Loucy (cell line): ENCODE measurements at regions not wholly inside any gene's neighbourhood (a gene's known extent, or its start where the extent isn't known, plus 50 kb on each side); places are given as distances from the start of the nearest gene placed in this dataset.

Experiments used
- H2AFZ ChIP-seq: fragments of 200-600 bp; sonication (generic); 2 replicates; pipeline ENCODE4 v1.6.0; 2016; ENCODE audit warnings: antibody characterized with exemption, mild to moderate bottlenecking, low read length, moderate library complexity
- H3F3A ChIP-seq: fragments of 200-600 bp; 2 replicates; pipeline ENCODE4 v1.6.0; 2016; ENCODE audit warnings: antibody characterized with exemption, low read depth, mild to moderate bottlenecking
- H3K27me3 ChIP-seq: fragments of 200-600 bp; sonication (generic); 2 replicates; pipeline ENCODE4 v1.6.1; 2014; ENCODE audit warnings: low read length, mild to moderate bottlenecking; ENCODE audit not compliant: insufficient read depth, poor library complexity, severe bottlenecking
- H3K36me3 ChIP-seq: fragments of 200-600 bp; sonication (generic); 2 replicates; pipeline ENCODE4 v1.6.1; 2016; ENCODE audit warnings: low read length; ENCODE audit not compliant: insufficient read depth
- H3K4me1 ChIP-seq: fragments of 200-600 bp; sonication (generic); 2 replicates; pipeline ENCODE4 v1.5.1; 2014; ENCODE audit warnings: low read length, mild to moderate bottlenecking; ENCODE audit not compliant: insufficient read depth, poor library complexity, severe bottlenecking
- H3K4me2 ChIP-seq: fragments of 200-600 bp; sonication (generic); 2 replicates; pipeline ENCODE4 v1.6.0; 2014; ENCODE audit warnings: antibody characterized with exemption, low read length, low read depth, mild to moderate bottlenecking; ENCODE audit not compliant: poor library complexity, severe bottlenecking
- H3K4me3 ChIP-seq: fragments of 200-600 bp; sonication (generic); 2 replicates; pipeline ENCODE4 v1.5.1; 2014; ENCODE audit warnings: low read length, mild to moderate bottlenecking, mixed read lengths; ENCODE audit not compliant: poor library complexity, severe bottlenecking
- H3K79me2 ChIP-seq: fragments of 200-600 bp; sonication (generic); 2 replicates; pipeline ENCODE4 v1.6.1; 2014; ENCODE audit warnings: low read length; ENCODE audit not compliant: insufficient read depth
- H3K9ac ChIP-seq: fragments of 200-600 bp; sonication (generic); 2 replicates; pipeline ENCODE4 v1.6.0; 2014; ENCODE audit warnings: mild to moderate bottlenecking, low read depth, low read length, moderate library complexity; ENCODE audit not compliant: poor library complexity, severe bottlenecking
- H3K9me2 ChIP-seq: fragments of 200-600 bp; sonication (generic); replicated peaks from 2 replicates; pipeline ENCODE4 v1.6.1; 2016; ENCODE audit warnings: low read depth, low read length, mixed read lengths
- H3K9me3 ChIP-seq: fragments of 200-600 bp; sonication (generic); 2 replicates; pipeline ENCODE4 v1.6.1; 2014; ENCODE audit warnings: mild to moderate bottlenecking, antibody characterized with exemption, low read length, low read depth; ENCODE audit not compliant: insufficient read depth
- H4K20me1 ChIP-seq: fragments of 200-600 bp; sonication (generic); 2 replicates; pipeline ENCODE4 v1.6.0; 2014; ENCODE audit warnings: antibody characterized with exemption, low read length, mild to moderate bottlenecking; ENCODE audit not compliant: insufficient read depth, poor library complexity, severe bottlenecking
- CTCF ChIP-seq: fragments of 200-600 bp; sonication (generic); conservative IDR thresholded peaks from 2 replicates; pipeline ENCODE4 v1.5.1; 2014; ENCODE audit warnings: mild to moderate bottlenecking, antibody characterized with exemption, low read length
- EZH2phosphoT487 ChIP-seq: fragments of 200-600 bp; IDR thresholded peaks from 2 replicates; pipeline ENCODE4 v1.6.1; 2018; ENCODE audit warnings: antibody characterized with exemption, mild to moderate bottlenecking, moderate library complexity, borderline replicate concordance

DNA sequence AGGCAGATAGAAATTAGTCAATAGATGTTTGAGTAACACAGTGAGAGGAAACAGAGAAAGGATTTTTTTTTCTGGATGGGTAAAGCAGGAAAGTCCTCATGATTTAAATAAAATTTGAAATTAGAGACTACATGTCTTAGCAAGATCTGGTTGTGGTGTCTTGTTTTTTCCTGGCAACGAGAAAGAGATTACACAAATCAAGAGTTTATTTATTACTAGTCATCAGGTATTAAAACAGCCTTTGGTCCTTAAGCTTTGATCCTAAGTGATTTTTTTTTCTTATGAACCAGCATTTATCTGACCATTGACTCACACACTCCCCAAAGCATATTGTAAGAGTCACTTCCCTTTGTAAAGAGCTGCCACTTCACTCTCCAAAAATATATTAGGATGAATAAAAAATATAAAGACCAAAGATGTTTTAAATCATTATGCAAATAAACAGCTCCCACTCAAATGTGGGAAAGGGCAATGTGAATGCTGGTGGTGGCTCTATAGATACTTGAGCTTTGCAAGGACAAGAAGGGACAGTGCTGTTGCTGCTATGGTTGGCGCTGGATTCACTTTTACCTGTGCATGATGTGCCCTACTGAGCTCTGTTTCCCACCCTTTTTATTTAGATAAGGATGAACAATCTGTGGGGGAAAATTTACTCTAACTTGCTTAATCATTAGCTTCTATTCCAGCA is 1726.5 kb downstream of the MAT2B start:
- H3K4me3 ChIP-seq, result no peak overlapping the region
- no peaks in the 10 kb centered on the region for H3K27me3 ChIP-seq
- no peaks in the 10 kb centered on the region for H3F3A ChIP-seq
- H3K4me2 ChIP-seq, result no peak overlapping the region
- H3K9ac ChIP-seq, result no peak overlapping the region
- H3K36me3 ChIP-seq, result no peaks in the 10 kb centered on the region
- no peaks in the 10 kb centered on the region for H3K9me2 ChIP-seq
- H3K4me1 ChIP-seq, result no peaks in the 10 kb centered on the region
- no peaks in the 10 kb centered on the region for H3K9me3 ChIP-seq
- no peaks in the 10 kb centered on the region for H4K20me1 ChIP-seq
- no peaks in the 10 kb centered on the region for H3K79me2 ChIP-seq
- no peak overlapping the region for H2AFZ ChIP-seq
- no peak for TF ChIP-seq CTCF
- TF ChIP-seq EZH2phosphoT487, result no peak

DNA sequence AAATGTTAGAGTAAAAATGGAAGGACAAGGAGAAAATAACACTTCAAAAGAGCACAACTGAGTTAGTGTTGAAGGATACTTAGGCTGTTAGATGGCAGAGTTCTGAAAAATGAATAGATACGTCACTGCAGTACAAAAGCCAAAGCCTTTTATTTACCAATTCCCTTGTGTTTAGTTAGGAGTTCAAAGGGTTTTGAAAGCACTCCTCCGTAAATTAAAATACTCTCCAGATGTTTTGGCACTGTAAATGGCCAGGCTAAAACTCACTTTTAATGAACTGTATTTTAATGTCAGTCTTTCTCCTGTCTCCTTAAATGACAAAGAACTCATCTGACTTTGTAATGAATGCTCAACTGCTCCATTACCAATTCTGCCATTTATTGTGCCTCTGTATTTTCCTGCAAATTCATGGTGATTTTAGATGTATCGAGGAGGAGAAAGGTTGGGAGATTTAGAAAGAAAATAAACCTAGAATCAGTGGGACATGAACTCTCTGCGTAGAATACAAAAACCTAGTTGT is 1727.2 kb downstream of the MAT2B start:
- Histone ChIP-seq H3K9me2 (no peaks in the 10 kb centered on the region), H3K9me3 (no peaks in the 10 kb centered on the region), H3K4me3 (no peak overlapping the region), H2AFZ (no peak overlapping the region), H3K79me2 (no peaks in the 10 kb centered on the region), H4K20me1 (no peaks in the 10 kb centered on the region), H3K27me3 (no peaks in the 10 kb centered on the region), H3F3A (no peaks in the 10 kb centered on the region), H3K36me3 (no peaks in the 10 kb centered on the region), H3K4me2 (no peak overlapping the region), H3K4me1 (no peaks in the 10 kb centered on the region), H3K9ac (no peak overlapping the region)
- TF ChIP-seq CTCF, result no peak
- TF ChIP-seq EZH2phosphoT487, result no peak

DNA sequence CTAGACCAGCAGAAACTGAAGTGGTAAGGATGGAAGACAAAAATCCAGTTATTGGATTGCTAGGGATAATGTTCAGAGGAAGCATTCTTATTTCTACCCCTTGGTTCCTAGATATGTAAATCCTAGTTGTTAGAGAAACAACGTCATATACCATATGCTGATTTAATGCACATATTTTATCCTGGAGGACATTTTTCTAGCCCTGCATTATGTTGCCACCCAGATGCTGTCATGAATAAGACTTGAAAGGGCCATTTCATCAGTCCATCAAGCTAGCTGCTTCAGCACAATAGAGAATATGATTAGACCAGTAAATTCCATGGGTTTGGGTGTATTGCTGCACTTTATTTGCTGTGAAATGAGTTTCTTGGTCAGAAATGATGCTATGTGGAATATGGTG is 1736.4 kb downstream of the MAT2B start:
- no peaks in the 10 kb centered on the region for H3K27me3 ChIP-seq
- no peak overlapping the region for H3K9ac ChIP-seq
- H2AFZ ChIP-seq, result no peak overlapping the region
- H3K9me2 ChIP-seq, result no peaks in the 10 kb centered on the region
- H3F3A ChIP-seq, result no peaks in the 10 kb centered on the region
- no peaks in the 10 kb centered on the region for H3K36me3 ChIP-seq
- no peak overlapping the region for H3K4me3 ChIP-seq
- no peak overlapping the region for H3K4me2 ChIP-seq
- TF ChIP-seq CTCF (no peak), EZH2phosphoT487 (no peak)
- H4K20me1 ChIP-seq, result no peaks in the 10 kb centered on the region
- no peaks in the 10 kb centered on the region for H3K79me2 ChIP-seq
- H3K9me3 ChIP-seq, result no peaks in the 10 kb centered on the region
- H3K4me1 ChIP-seq, result no peaks in the 10 kb centered on the region
